ENCODE measurements at regions not wholly inside any gene's neighbourhood (a gene's known extent, or its start where the extent isn't known, plus 50 kb on each side); places are given as distances from the start of the nearest gene placed in this dataset.

DNA sequence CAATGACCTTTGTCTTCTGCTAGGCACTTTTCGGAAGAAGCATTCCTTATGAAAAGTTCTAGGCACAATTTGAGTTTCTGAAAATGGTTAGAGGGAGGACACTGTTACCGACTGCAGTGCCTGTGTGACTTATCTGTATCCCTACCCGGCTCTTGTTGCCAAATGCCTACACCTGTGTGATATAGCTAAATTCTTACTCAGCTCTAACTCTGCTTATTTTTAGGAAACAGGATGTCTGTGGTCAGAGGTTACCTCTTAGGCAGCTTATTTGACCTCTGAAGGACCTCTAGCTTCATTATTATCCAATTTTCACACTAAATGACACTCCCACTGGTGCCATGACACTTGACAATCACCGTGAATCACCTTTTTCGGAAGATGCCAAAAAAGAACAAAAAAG, 561.1 kb upstream of the SMIM31 start:
- no peak for DNase-seq (ENCODE audit: low spot score)
- TF ChIP-seq, protein P1, sequence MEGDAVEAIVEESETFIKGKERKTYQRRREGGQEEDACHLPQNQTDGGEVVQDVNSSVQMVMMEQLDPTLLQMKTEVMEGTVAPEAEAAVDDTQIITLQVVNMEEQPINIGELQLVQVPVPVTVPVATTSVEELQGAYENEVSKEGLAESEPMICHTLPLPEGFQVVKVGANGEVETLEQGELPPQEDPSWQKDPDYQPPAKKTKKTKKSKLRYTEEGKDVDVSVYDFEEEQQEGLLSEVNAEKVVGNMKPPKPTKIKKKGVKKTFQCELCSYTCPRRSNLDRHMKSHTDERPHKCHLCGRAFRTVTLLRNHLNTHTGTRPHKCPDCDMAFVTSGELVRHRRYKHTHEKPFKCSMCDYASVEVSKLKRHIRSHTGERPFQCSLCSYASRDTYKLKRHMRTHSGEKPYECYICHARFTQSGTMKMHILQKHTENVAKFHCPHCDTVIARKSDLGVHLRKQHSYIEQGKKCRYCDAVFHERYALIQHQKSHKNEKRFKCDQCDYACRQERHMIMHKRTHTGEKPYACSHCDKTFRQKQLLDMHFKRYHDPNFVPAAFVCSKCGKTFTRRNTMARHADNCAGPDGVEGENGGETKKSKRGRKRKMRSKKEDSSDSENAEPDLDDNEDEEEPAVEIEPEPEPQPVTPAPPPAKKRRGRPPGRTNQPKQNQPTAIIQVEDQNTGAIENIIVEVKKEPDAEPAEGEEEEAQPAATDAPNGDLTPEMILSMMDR (IDR thresholded peaks at IDR 0.05; ENCODE audit: extremely low read depth, insufficient read depth, missing control alignments) = no peak
- in situ Hi-C loops (cut with MboI; ENCODE audit: low pct_unique_long_range_greater_than_20kb, low sequenced_read_pairs, unreplicated experiment) = no loop called here

DNA sequence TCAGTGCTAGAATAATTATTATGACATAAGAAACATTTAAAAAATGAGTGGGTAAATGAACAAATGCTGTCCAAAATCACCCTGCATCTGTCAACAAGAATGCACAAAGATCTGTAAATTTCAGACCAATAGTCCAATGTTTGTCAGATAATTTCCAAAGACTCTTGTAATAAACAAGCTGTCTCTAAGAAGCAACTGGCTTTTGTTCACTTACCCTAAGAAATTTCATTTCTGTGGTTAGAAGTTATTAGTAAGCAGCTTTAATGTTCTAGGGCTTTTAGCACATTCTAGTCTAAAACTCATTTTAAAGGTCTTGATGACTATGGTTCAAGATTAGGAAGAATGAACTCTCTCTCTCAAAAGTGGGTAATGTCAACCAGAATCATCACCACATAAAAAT, 560.3 kb upstream of the SMIM31 start:
- no peak for DNase-seq (ENCODE audit: low spot score)
- in situ Hi-C loops (cut with MboI; ENCODE audit: low pct_unique_long_range_greater_than_20kb, low sequenced_read_pairs, unreplicated experiment) = no loop called here
- TF ChIP-seq, protein P1 (IDR thresholded peaks at IDR 0.05; ENCODE audit: extremely low read depth, insufficient read depth, missing control alignments) = no peak

DNA sequence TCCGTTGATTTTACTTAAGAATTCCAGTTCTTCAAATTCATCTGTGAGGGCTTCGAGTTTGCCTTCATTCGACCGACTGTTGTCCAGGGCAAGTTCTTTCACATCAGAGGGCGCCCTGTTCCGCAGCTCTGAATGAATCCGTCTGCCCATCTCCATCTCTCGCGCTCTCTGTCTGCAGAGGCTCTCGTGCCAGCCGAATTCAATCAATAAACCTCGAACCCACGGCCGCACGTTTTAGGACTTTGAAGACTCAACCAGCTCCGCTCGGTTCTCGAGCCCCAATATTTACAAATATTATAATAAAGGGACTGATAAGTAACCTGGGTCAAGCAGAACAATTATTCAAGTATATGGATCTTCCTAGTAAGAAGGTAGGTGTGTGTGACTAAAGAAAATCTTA, 556.4 kb upstream of the SMIM31 start:
- in situ Hi-C loops (cut with MboI; ENCODE audit: low pct_unique_long_range_greater_than_20kb, low sequenced_read_pairs, unreplicated experiment) = no loop called here
- TF ChIP-seq, protein P1 (IDR thresholded peaks at IDR 0.05; ENCODE audit: extremely low read depth, insufficient read depth, missing control alignments) = no peak
- no peak for DNase-seq (ENCODE audit: low spot score)

DNA sequence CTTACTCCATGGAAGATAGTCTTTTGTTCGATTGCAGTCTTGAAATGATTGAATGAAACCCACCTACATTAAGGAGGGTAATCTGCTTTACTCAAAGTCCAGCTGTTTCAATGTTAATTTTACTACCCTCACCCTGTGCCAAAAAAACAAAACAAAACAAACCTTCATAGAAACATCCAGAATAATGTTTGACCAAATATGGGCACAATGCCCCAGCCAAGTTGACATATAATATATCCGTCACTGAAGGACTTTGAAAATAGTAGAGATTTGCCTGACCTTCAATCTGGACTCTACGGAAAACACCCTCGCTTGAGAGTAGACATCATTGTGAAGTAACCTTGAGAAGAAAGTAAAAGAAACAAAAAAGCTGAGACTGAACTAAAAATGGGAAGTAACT, 550.5 kb upstream of the SMIM31 start:
- no peak for DNase-seq (ENCODE audit: low spot score)
- TF ChIP-seq, protein P1 (IDR thresholded peaks at IDR 0.05; ENCODE audit: extremely low read depth, insufficient read depth, missing control alignments) = no peak
- in situ Hi-C loops (cut with MboI; ENCODE audit: low pct_unique_long_range_greater_than_20kb, low sequenced_read_pairs, unreplicated experiment) = no loop called here

DNA sequence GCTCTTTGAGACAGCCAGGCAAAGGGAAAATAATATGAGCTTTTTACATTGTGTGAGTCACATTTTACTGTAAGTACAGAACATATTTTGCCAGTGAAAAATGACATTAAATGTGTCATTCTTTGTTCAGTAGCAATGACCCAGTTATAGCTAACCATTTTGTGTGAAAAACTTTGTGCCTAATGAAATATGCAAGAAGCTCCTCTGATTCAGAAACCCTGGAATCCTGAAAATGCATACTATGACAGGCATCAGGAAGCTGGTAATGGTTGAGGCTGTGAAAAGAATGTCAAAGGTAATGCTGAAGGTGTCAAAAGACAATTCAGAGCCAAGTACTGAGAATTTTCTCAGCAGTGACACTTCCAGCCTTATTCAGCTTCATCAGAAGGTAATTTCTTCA, 549.5 kb upstream of the SMIM31 start:
- in situ Hi-C loops (cut with MboI; ENCODE audit: low pct_unique_long_range_greater_than_20kb, low sequenced_read_pairs, unreplicated experiment) = no loop called here
- TF ChIP-seq, protein P1 (IDR thresholded peaks at IDR 0.05; ENCODE audit: extremely low read depth, insufficient read depth, missing control alignments) = no peak
- DNase-seq (ENCODE audit: low spot score) = no peak

DNA sequence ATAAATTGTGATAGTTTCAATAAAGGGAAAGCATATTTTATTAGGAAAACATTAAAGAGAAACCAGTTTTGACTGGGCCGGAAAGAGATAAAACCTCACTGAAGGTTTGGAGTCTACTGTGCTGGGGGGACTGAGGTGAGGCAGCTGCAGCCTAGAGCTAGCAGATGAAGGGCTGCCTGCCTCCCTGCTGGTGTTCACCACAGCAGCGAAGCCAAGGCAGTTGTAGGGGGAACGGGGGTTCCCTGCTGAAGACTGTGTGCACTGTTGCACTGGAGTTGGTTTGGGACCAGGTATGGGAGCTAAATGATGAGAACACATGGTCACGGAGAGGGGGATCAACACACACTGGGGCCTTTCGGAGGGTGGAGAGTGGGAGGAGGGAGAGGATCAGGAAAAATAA, 546.5 kb upstream of the SMIM31 start:
- in situ Hi-C loops (cut with MboI; ENCODE audit: low pct_unique_long_range_greater_than_20kb, low sequenced_read_pairs, unreplicated experiment) = no loop called here
- DNase-seq (ENCODE audit: low spot score) = no peak
- TF ChIP-seq, protein P1 (IDR thresholded peaks at IDR 0.05; ENCODE audit: extremely low read depth, insufficient read depth, missing control alignments) = no peak

DNA sequence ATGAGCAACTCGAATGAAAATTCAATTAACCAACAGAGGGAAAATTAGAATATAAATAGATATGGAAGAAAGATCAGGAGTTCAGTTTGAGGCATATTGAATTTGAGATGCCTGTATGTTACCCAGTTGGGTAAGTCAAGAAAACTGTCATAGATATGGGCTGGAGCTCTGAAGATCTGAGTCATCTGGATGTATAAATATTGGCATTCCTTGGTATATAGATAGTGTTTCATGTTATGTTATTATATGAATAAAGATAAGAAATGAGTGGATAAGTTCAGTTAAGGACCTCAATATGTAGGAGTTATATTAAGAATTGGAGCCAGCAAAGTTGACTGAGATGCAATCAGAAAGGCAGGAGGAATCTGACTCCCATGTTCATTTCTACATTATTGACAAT, 543.6 kb upstream of the SMIM31 start:
- no peak for DNase-seq (ENCODE audit: low spot score)
- TF ChIP-seq, protein P1 (IDR thresholded peaks at IDR 0.05; ENCODE audit: extremely low read depth, insufficient read depth, missing control alignments) = no peak
- in situ Hi-C loops (cut with MboI; ENCODE audit: low pct_unique_long_range_greater_than_20kb, low sequenced_read_pairs, unreplicated experiment) = no loop called here

All from GM13977 (cell line).